Heart left ventricle (tissue), 13 donors: ENCODE measurements at regions not wholly inside any gene's neighbourhood (a gene's known extent, or its start where the extent isn't known, plus 50 kb on each side); places are given as distances from the start of the nearest gene placed in this dataset.

Experiments
- CTCF ChIP-seq, 12 donors: fragments of 200-600 bp; sonication (generic) in 4 of 12; IDR thresholded peaks; one replicate each; pipeline versions ENCODE4 v1.5.0 to v1.8.0; 2018 to 2022; ENCODE audit warnings: antibody characterized with exemption in 12 of 12, mild to moderate bottlenecking in 5 of 12
- POLR2A ChIP-seq, 2 donors: fragments of 450-650 bp; IDR thresholded peaks; one replicate each; pipeline ENCODE4 v1.6.1; 2017; ENCODE audit warnings: antibody characterized with exemption in 2 of 2, mild to moderate bottlenecking in 2 of 2, moderate library complexity in 2 of 2
- donor health status: ischemic (EF 13 %, LVEDD 7.1; RV severe dilation, severe dysfunction).
- donor health status: DM: no; HTN: yes; CAD: no.
- donor health status: DM: no; HTN: no; CAD: no.
- donor health status: ischemic (EF 25% LVEDD 6.9; RV normal size, moderate dysfunction).
- donor health status: ischemic (EF 25% LVEDD 5.7; RV mildly dilated, moderate dysfunction).
- donor health status: ischemic (EF 35%, LVEDD 5.7; RV mildly dilated, moderate dysfunction).
- donor health status: nonischemic (EF 11% LVEDD 7.7; RV severe dilation, severe dysfunction).
- donor health status: DM: yes; HTN: yes; CAD: no.
- donor health status: PGD.
- donor health status: ischemic (EF 29% LVEDD 5.4; RV normal size, mild dysfunction).
- donor health status: nonischemic (EF 23%, LVEDD 6.1; RV moderate dilation, normal function).

GRCh38 chr18:57211412-57211750 is 64.5 kb downstream of the BOD1L2 start:
- TF ChIP-seq POLR2A (IDR thresholded peaks at IDR 0.05): no peak
- no peak for TF ChIP-seq CTCF (IDR thresholded peaks at IDR 0.05)
